Body of pancreas (tissue), 4 donors: ENCODE measurements at regions not wholly inside any gene's neighbourhood (a gene's known extent, or its start where the extent isn't known, plus 50 kb on each side); places are given as distances from the start of the nearest gene placed in this dataset.

Experiments used
- ATAC-seq: fragments of 150-250 bp; one replicate; pipeline ENCODE4 v1.9.1; 2016
- DNase-seq, 4 donors: peaks; one replicate each; pipeline ENCODE4 v3.0.0-alpha.2; 2019
- H3K27ac ChIP-seq, 4 donors: fragments of 200-600 bp; sonication (generic); 1 replicate in 3 of 4; 2 replicates in 1 of 4; pipeline versions ENCODE4 v1.5.1 to v1.6.1; 2016 to 2019; ENCODE audit warnings: mild to moderate bottlenecking in 1 of 4, mixed read lengths in 1 of 4, moderate library complexity in 1 of 4
- H3K27me3 ChIP-seq, 2 donors: fragments of 200-600 bp; sonication (generic); one replicate each; pipeline ENCODE4 v1.6.0; 2016; ENCODE audit warnings: mild to moderate bottlenecking in 1 of 2
- H3K36me3 ChIP-seq, 2 donors: fragments of 200-600 bp; sonication (generic); replicated peaks in 1 of 2; 2 replicates each; pipeline ENCODE4 v1.5.1; 2016; ENCODE audit warnings: low read depth in 2 of 2; ENCODE audit not compliant: insufficient read depth in 1 of 2
- H3K4me1 ChIP-seq: fragments of 200-600 bp; sonication (generic); one replicate; pipeline ENCODE4 v1.6.0; 2016
- H3K4me3 ChIP-seq, 2 donors: fragments of 200-600 bp; sonication (generic); 1 replicate in 1 of 2; 2 replicates in 1 of 2; pipeline ENCODE4 v1.5.1; 2016 to 2019
- H3K9me3 ChIP-seq, 3 donors: fragments of 200-600 bp; sonication (generic); 1 replicate in 2 of 3; 2 replicates in 1 of 3; pipeline ENCODE4 v1.5.1; 2016
- POLR2A ChIP-seq, 3 donors: fragments of 450-650 bp; IDR thresholded peaks; one replicate each; pipeline ENCODE4 v1.6.1; 2016; ENCODE audit warnings: antibody characterized with exemption in 3 of 3, mild to moderate bottlenecking in 2 of 3
- WGBS, 2 donors: methylation state at CpG; one replicate each; pipeline ENCODE4 v1.1.5; 2017; 5-methylcytosine and 5-hydroxymethylcytosine counted together
- intact Hi-C: fragments of 100-400 bp; cut with DNase I; formaldehyde crosslinking; loops from one replicate; pipeline ENCODE4 v1.15.1; 2023
- TF ChIP-seq, protein P1 (sequence below), 7 experiments: fragments of 450-650 bp in 4 of 7; fragments of 200-600 bp in 3 of 7; sonication (generic) in 3 of 7; IDR thresholded peaks; one replicate each; pipeline ENCODE4 v1.5.1; 2016 to 2019; ENCODE audit warnings: antibody characterized with exemption in 7 of 7

GRCh38 chrX:74160358-74160757 lies 143.6 kb upstream of the ZCCHC13 start:
- ATAC-seq: no peak

DNA sequence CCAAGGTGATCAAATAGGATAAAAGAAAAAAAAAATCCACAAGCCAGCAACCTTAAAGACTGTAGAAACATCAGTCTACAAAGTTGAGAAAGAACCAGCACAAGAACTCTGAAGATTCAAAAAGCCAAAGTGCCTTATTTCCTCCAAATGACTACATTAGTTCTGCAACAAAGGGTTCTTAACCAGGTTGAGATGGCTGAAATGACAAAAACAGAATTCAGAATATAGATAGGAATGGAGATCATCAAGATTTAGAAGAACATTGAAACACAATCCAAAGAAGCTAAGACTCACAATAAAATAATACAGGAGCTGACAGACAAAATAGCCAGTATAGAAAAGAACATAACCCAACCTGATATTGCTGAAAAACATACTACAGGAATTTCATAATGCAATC lies 156.5 kb upstream of the ZCCHC13 start:
- TF ChIP-seq, protein P1, sequence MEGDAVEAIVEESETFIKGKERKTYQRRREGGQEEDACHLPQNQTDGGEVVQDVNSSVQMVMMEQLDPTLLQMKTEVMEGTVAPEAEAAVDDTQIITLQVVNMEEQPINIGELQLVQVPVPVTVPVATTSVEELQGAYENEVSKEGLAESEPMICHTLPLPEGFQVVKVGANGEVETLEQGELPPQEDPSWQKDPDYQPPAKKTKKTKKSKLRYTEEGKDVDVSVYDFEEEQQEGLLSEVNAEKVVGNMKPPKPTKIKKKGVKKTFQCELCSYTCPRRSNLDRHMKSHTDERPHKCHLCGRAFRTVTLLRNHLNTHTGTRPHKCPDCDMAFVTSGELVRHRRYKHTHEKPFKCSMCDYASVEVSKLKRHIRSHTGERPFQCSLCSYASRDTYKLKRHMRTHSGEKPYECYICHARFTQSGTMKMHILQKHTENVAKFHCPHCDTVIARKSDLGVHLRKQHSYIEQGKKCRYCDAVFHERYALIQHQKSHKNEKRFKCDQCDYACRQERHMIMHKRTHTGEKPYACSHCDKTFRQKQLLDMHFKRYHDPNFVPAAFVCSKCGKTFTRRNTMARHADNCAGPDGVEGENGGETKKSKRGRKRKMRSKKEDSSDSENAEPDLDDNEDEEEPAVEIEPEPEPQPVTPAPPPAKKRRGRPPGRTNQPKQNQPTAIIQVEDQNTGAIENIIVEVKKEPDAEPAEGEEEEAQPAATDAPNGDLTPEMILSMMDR (IDR thresholded peaks at IDR 0.05): no peak
- no peak for TF ChIP-seq POLR2A (IDR thresholded peaks at IDR 0.05)
- intact Hi-C loops: no loop called here
- DNase-seq: no peak
- Histone ChIP-seq H3K4me3 (no peak overlapping the region), H3K27me3 (no peaks in the 10 kb centered on the region), H3K9me3 (no peaks in the 10 kb centered on the region), H3K27ac (no peak overlapping the region), H3K4me1 (no peaks in the 10 kb centered on the region), H3K36me3 (no peaks in the 10 kb centered on the region)
- ATAC-seq: no peak

More at GRCh38 chrX:74160358-74160757, 143.6 kb upstream of the ZCCHC13 start:
- DNase-seq: no peak
- 94 to 100% methylated on average over 1 of the region's 1 CpG for WGBS, 2 donors
- no peaks in the 10 kb centered on the region for H3K4me1 ChIP-seq
- intact Hi-C loops: no loop called here
- H3K4me3 ChIP-seq: no peak overlapping the region
- no peaks in the 10 kb centered on the region for H3K27me3 ChIP-seq
- H3K27ac ChIP-seq: no peak overlapping the region
- TF ChIP-seq, protein P1 (IDR thresholded peaks at IDR 0.05): no peak
- TF ChIP-seq POLR2A (IDR thresholded peaks at IDR 0.05): no peak
- no peaks in the 10 kb centered on the region for H3K9me3 ChIP-seq
- no peaks in the 10 kb centered on the region for H3K36me3 ChIP-seq

DNA sequence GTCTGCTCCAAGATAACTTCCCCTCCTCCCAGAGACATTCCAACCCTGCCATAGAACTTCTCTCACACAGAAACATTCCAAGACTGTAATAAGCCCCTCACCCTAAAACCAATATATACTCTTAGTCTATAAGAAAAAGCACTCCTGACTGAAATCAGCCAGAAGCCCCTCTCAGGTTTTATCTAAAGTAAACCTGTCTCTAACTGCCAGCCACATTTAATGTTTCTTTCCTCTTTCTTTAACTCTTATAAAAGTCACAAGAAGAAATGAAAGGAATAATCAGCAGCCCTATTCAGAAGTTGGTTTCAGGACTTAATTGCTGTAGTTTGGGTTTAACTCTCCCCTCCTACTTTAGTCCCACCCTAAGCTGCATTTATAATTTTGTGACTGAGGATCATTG lies 165.0 kb upstream of the ZCCHC13 start:
- intact Hi-C loops: no loop called here
- DNase-seq (no peak), ATAC-seq (no peak)
- H3K4me1 ChIP-seq: no peaks in the 10 kb centered on the region
- no peaks in the 10 kb centered on the region for H3K27me3 ChIP-seq
- TF ChIP-seq, protein P1 (IDR thresholded peaks at IDR 0.05): no peak
- TF ChIP-seq POLR2A (IDR thresholded peaks at IDR 0.05): no peak
- no peak overlapping the region for H3K27ac ChIP-seq
- H3K9me3 ChIP-seq: no peaks in the 10 kb centered on the region
- H3K4me3 ChIP-seq: no peak overlapping the region
- H3K36me3 ChIP-seq: no peaks in the 10 kb centered on the region

DNA sequence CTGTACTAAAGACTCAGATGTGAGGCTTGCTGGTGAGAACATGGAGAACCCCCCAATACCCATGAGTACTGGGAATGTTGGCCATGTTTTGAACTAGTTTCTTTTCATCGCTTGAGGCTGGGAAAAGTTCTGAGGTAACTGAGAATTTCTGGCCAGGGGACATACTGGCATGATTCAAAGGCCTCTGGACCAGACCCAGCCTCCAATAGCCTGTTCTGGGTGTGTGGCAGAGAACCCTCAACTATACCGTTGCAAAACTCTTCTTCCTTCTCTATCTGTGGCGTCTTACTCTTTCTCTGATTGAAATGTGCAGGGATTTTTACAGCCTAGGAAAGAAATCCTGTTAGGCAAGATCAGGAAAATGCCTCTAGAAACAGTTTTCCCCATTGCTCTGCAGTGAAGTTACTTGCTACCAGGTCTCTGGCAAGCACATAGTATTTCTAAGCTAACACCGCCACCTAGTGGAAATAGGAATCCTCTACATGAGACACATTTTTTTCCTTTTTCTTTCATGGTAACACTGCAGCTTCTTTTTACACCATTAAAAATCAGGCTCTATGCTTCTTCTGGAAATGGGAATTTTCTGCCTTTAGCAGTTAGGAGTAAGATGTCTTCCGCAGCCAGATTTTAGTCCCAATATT lies 170.7 kb upstream of the ZCCHC13 start:
- Histone ChIP-seq H3K9me3 (no peaks in the 10 kb centered on the region), H3K27me3 (no peaks in the 10 kb centered on the region), H3K4me3 (no peak overlapping the region), H3K27ac (no peak overlapping the region), H3K4me1 (no peaks in the 10 kb centered on the region), H3K36me3 (no peaks in the 10 kb centered on the region)
- TF ChIP-seq POLR2A (IDR thresholded peaks at IDR 0.05): no peak
- TF ChIP-seq, protein P1 (IDR thresholded peaks at IDR 0.05): peak; percentile 43 to 85 (median 56)
- ATAC-seq: peak; percentile 45
- intact Hi-C loops: no loop called here
- 29 to 36% methylated on average over 5 of the region's 5 CpGs for WGBS, 2 donors
- DNase-seq: peak in 1 of 4 donors; percentile 8

DNA sequence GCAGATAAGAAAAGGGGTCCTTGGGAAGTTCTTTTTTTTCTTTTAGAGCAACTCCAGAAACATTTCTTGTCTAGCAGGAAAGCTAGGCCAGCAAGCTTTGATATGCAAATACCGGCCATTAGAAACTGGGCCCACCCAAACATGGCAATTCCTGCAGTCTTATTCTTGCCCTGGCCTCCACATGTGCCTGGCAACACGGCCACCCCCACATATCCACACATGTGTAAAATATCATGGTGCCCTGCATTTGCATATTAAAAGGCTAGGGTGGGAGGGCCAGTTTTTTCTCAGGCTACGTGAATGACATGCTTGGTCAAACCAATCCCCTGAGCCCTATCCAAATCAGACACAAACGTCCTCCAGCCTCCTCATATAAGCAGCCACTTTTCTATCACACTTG lies 171.7 kb upstream of the ZCCHC13 start:
- no peak for TF ChIP-seq POLR2A (IDR thresholded peaks at IDR 0.05)
- TF ChIP-seq, protein P1 (IDR thresholded peaks at IDR 0.05): no peak
- Histone ChIP-seq H3K36me3 (no peaks in the 10 kb centered on the region), H3K4me1 (no peaks in the 10 kb centered on the region), H3K27ac (no peak overlapping the region), H3K27me3 (no peaks in the 10 kb centered on the region), H3K4me3 (no peak overlapping the region), H3K9me3 (no peaks in the 10 kb centered on the region)
- no peak for ATAC-seq
- WGBS, 2 donors: 67 to 69% methylated on average over 4 of the region's 4 CpGs
- DNase-seq: no peak
- intact Hi-C loops: no loop called here
